ENCODE measurements at regions not wholly inside any gene's neighbourhood (a gene's known extent, or its start where the extent isn't known, plus 50 kb on each side); places are given as distances from the start of the nearest gene placed in this dataset.
A peak's percentile ranks its signal among the peaks of the same experiment; 100 is the strongest.

DNA sequence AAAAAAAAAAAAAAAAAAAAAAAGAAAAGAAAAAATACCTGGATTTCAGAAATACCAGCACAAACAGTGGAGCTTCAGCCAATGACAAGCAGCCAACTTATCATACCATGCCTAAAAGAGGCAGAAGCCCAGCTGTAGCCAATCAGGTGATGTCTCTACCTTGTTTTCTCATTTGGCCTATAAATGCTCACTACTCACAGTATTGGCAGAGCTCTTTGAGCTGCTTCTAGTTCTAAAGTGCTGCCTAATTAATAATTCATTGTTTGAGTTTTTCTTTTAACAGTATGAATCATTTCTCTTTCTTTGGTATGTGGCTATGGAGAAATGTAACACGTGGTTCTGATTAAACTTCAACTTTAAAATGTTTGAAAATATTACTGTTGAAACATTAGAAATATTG is 188.8 kb upstream of the TECRL start:
- no peak overlapping the region for H3K27ac Mint-ChIP-seq
- H3K36me3 Mint-ChIP-seq: no peaks in the 10 kb centered on the region
- DNase-seq: no peak
- Histone ChIP-seq H3K4me3 (ENCODE audit: low read length) (no peak overlapping the region), H3K36me3 (ENCODE audit: control insufficient read depth in 2 of 3, insufficient read depth in 3 of 3, low read length in 3 of 3) (no peaks in the 10 kb centered on the region), H3K9me3 (ENCODE audit: control insufficient read depth in 2 of 3, low read length in 3 of 3) (no peaks in the 10 kb centered on the region), H3K27ac (ENCODE audit: low read depth, low read length) (no peak overlapping the region), H3K27me3 (ENCODE audit: control insufficient read depth in 2 of 2, insufficient read depth in 2 of 2, low read length in 2 of 2) (no peaks in the 10 kb centered on the region), H3K4me1 (ENCODE audit: control insufficient read depth in 2 of 2, insufficient read depth in 2 of 2, low read length in 2 of 2) (no peaks in the 10 kb centered on the region)
- no peaks in the 10 kb centered on the region for H3K4me1 Mint-ChIP-seq
- ChIA-PET CTCF (no interaction called here), POLR2A (no interaction called here)
- no peaks in the 10 kb centered on the region for H3K27me3 Mint-ChIP-seq
- ATAC-seq: no peak
- intact Hi-C loops (cut with micrococcal nuclease): no loop called here
- H3K4me3 Mint-ChIP-seq: no peak overlapping the region
- H3K9me3 Mint-ChIP-seq: peaks cover 0 to 8% (median 0%) of the 10 kb centered on the region in 11 donors

DNA sequence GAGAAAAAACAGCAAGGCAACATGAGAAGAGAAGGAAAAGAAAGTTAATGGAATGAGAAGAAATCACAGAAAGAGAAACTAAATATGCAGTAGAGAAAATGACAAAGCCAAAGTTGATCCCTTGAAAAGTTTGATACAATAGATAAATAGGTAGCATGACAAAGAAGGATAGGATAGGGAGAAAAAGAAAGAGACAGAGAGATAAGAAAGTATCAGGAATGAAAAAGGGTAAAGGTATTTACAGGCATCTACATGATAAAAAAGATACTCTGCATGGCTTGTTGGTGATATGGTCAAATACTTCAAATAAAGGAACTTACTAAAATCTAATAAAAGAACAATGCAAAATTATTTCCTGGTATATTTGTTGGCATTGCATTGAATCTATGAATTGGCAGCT is 185.5 kb upstream of the TECRL start:
- no peaks in the 10 kb centered on the region for H3K4me1 ChIP-seq (ENCODE audit: control insufficient read depth in 2 of 2, insufficient read depth in 2 of 2, low read length in 2 of 2)
- no peaks in the 10 kb centered on the region for H3K36me3 ChIP-seq (ENCODE audit: control insufficient read depth in 2 of 3, insufficient read depth in 3 of 3, low read length in 3 of 3)
- H3K9me3 Mint-ChIP-seq: peaks cover 0 to 20% (median 5%) of the 10 kb centered on the region in 11 donors
- H3K27me3 Mint-ChIP-seq: no peaks in the 10 kb centered on the region
- CTCF ChIA-PET: no interaction called here
- no peaks in the 10 kb centered on the region for H3K27me3 ChIP-seq (ENCODE audit: control insufficient read depth in 2 of 2, insufficient read depth in 2 of 2, low read length in 2 of 2)
- no peaks in the 10 kb centered on the region for H3K9me3 ChIP-seq (ENCODE audit: control insufficient read depth in 2 of 3, low read length in 3 of 3)
- intact Hi-C loops (cut with micrococcal nuclease): no loop called here
- H3K4me1 Mint-ChIP-seq: no peaks in the 10 kb centered on the region
- no peak overlapping the region for H3K4me3 ChIP-seq (ENCODE audit: low read length)
- ATAC-seq (no peak), DNase-seq (no peak)
- peaks cover 0 to 4% (median 0%) of the 10 kb centered on the region in 5 donors for H3K36me3 Mint-ChIP-seq
- no peak overlapping the region for H3K27ac Mint-ChIP-seq
- H3K27ac ChIP-seq (ENCODE audit: low read depth, low read length): no peak overlapping the region
- no peak overlapping the region for H3K4me3 Mint-ChIP-seq
- POLR2A ChIA-PET: no interaction called here

DNA sequence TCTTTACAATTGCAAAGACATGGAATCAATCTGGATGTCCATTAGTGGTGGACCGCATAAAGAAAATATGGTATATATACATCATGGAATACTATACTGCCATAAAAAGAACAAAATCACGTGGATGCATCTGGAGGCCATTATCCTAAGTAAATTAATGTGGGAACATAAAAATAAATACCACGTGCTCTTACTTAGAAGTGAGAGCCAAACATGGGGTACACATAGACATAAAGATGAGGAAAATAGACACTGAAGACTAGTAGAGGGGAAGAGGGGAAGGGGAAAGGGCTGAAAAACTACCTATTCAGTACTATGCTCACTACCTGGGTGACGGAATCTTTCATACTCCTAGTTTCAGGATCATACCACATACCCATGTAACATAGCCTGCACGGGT is 179.3 kb upstream of the TECRL start:
- no peaks in the 10 kb centered on the region for H3K9me3 ChIP-seq (ENCODE audit: control insufficient read depth in 2 of 3, low read length in 3 of 3)
- ChIA-PET CTCF (no interaction called here), POLR2A (no interaction called here)
- no peaks in the 10 kb centered on the region for H3K36me3 ChIP-seq (ENCODE audit: control insufficient read depth in 2 of 3, insufficient read depth in 3 of 3, low read length in 3 of 3)
- no peak for DNase-seq
- ATAC-seq: no peak
- H3K4me1 Mint-ChIP-seq: no peaks in the 10 kb centered on the region
- no peak overlapping the region for H3K4me3 Mint-ChIP-seq
- H3K27ac ChIP-seq (ENCODE audit: low read depth, low read length): no peak overlapping the region
- H3K27ac Mint-ChIP-seq: no peak overlapping the region
- H3K27me3 Mint-ChIP-seq: no peaks in the 10 kb centered on the region
- intact Hi-C loops (cut with micrococcal nuclease): no loop called here
- H3K36me3 Mint-ChIP-seq: peaks cover 0 to 4% (median 0%) of the 10 kb centered on the region in 5 donors
- H3K9me3 Mint-ChIP-seq: peaks cover 0 to 26% (median 8%) of the 10 kb centered on the region in 11 donors
- H3K4me3 ChIP-seq (ENCODE audit: low read length): no peak overlapping the region
- H3K4me1 ChIP-seq (ENCODE audit: control insufficient read depth in 2 of 2, insufficient read depth in 2 of 2, low read length in 2 of 2): no peaks in the 10 kb centered on the region
- no peaks in the 10 kb centered on the region for H3K27me3 ChIP-seq (ENCODE audit: control insufficient read depth in 2 of 2, insufficient read depth in 2 of 2, low read length in 2 of 2)

DNA sequence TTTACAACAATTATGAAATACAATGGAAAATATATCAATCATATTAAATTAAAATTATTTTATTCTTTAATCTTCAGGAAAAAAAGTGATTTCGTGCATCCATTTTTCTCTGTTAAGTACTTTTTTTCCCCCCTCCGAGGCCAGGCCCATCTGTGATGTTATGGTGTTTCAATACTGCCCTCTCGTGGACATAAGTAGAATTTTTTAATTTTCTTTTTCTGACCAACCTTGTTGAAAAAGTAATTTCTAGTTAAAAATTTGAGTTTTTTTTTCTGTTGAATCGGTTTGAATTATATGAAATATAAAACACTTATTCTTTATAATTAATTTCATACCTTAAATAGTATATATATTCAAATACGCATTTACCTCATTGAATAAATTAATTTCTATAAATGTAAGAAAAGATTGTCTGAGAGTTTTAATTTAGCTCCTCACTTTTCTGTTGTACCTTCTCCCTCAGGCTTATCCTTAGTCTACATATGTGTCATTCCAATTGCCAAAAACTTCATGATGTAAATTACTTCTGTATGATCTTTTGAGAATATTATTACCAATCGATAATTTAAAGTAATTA is 175.8 kb upstream of the TECRL start:
- DNase-seq: peak in 3 of 9 donors; percentile 10 to 14 (median 13)
- no peak overlapping the region for H3K4me3 ChIP-seq (ENCODE audit: low read length)
- POLR2A ChIA-PET: no interaction called here
- Mint-ChIP-seq H3K36me3 (no peaks in the 10 kb centered on the region), H3K4me3 (no peak overlapping the region), H3K9me3 (peaks cover 0 to 13% (median 6%) of the 10 kb centered on the region in 11 donors), H3K27ac (no peak overlapping the region), H3K4me1 (no peaks in the 10 kb centered on the region), H3K27me3 (no peaks in the 10 kb centered on the region)
- no peaks in the 10 kb centered on the region for H3K27me3 ChIP-seq (ENCODE audit: control insufficient read depth in 2 of 2, insufficient read depth in 2 of 2, low read length in 2 of 2)
- intact Hi-C loops (cut with micrococcal nuclease): no loop called here
- no peak for ATAC-seq
- no peak overlapping the region for H3K27ac ChIP-seq (ENCODE audit: low read depth, low read length)
- H3K36me3 ChIP-seq (ENCODE audit: control insufficient read depth in 2 of 3, insufficient read depth in 3 of 3, low read length in 3 of 3): no peaks in the 10 kb centered on the region
- H3K9me3 ChIP-seq (ENCODE audit: control insufficient read depth in 2 of 3, low read length in 3 of 3): no peaks in the 10 kb centered on the region
- CTCF ChIA-PET: no interaction called here
- H3K4me1 ChIP-seq (ENCODE audit: control insufficient read depth in 2 of 2, insufficient read depth in 2 of 2, low read length in 2 of 2): no peaks in the 10 kb centered on the region

DNA sequence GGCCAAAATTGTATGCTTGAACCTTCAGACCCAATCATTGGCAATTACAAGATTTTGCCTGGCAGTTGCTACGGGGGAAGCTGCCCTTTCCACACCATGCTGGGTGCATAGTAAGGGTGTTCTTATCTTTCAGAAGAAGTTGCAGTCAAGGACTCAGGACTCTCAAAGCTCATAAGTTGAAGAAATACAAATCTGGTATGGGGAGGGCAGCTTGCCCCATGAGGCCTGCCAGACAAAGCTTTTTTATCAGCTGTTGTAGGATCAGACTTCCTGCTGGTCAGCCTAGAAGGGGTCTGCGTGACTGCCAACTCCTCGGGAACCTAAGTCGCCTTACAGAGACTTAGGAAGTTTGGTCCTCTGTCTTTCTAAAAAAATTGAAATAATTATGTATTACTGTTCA is 174.9 kb upstream of the TECRL start:
- Mint-ChIP-seq H3K4me1 (no peaks in the 10 kb centered on the region), H3K36me3 (no peaks in the 10 kb centered on the region), H3K9me3 (peaks cover 0 to 7% (median under 1%) of the 10 kb centered on the region in 11 donors), H3K27ac (no peak overlapping the region), H3K27me3 (no peaks in the 10 kb centered on the region), H3K4me3 (no peak overlapping the region)
- ChIA-PET POLR2A (no interaction called here), CTCF (no interaction called here)
- Histone ChIP-seq H3K4me3 (ENCODE audit: low read length) (no peak overlapping the region), H3K27ac (ENCODE audit: low read depth, low read length) (no peak overlapping the region), H3K36me3 (ENCODE audit: control insufficient read depth in 2 of 3, insufficient read depth in 3 of 3, low read length in 3 of 3) (no peaks in the 10 kb centered on the region), H3K27me3 (ENCODE audit: control insufficient read depth in 2 of 2, insufficient read depth in 2 of 2, low read length in 2 of 2) (no peaks in the 10 kb centered on the region), H3K9me3 (ENCODE audit: control insufficient read depth in 2 of 3, low read length in 3 of 3) (no peaks in the 10 kb centered on the region), H3K4me1 (ENCODE audit: control insufficient read depth in 2 of 2, insufficient read depth in 2 of 2, low read length in 2 of 2) (no peaks in the 10 kb centered on the region)
- no peak for DNase-seq
- intact Hi-C loops (cut with micrococcal nuclease): no loop called here
- ATAC-seq: no peak

DNA sequence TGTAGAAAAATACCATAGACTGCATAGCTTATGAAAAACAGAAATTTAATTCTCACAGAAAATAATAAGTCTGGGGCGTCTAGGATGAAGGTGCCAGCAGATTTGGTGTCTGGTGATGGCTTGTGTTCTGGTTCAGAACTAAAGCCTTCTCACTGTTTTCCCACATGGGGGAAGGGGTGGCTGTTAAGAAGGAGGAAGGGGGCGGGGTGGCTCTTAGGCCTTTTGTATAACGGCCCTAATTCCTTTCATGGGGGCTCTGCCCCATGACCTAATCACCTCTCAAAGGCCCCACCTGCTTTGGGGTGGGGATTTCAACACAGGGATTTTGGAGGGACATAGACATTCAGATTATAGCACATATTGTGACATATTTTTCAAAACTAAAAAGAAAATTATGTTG is 173.2 kb upstream of the TECRL start:
- intact Hi-C loops (cut with micrococcal nuclease): no loop called here
- ATAC-seq: no peak
- Mint-ChIP-seq H3K27ac (no peak overlapping the region), H3K36me3 (no peaks in the 10 kb centered on the region), H3K27me3 (no peaks in the 10 kb centered on the region), H3K4me1 (no peaks in the 10 kb centered on the region), H3K9me3 (peaks cover 0 to 6% (median 0%) of the 10 kb centered on the region in 11 donors), H3K4me3 (no peak overlapping the region)
- H3K27ac ChIP-seq (ENCODE audit: low read depth, low read length): no peak overlapping the region
- no peaks in the 10 kb centered on the region for H3K9me3 ChIP-seq (ENCODE audit: control insufficient read depth in 2 of 3, low read length in 3 of 3)
- H3K4me1 ChIP-seq (ENCODE audit: control insufficient read depth in 2 of 2, insufficient read depth in 2 of 2, low read length in 2 of 2): no peaks in the 10 kb centered on the region
- H3K4me3 ChIP-seq (ENCODE audit: low read length): no peak overlapping the region
- POLR2A ChIA-PET: no interaction called here
- DNase-seq: no peak
- H3K36me3 ChIP-seq (ENCODE audit: control insufficient read depth in 2 of 3, insufficient read depth in 3 of 3, low read length in 3 of 3): no peaks in the 10 kb centered on the region
- CTCF ChIA-PET: no interaction called here
- no peaks in the 10 kb centered on the region for H3K27me3 ChIP-seq (ENCODE audit: control insufficient read depth in 2 of 2, insufficient read depth in 2 of 2, low read length in 2 of 2)

DNA sequence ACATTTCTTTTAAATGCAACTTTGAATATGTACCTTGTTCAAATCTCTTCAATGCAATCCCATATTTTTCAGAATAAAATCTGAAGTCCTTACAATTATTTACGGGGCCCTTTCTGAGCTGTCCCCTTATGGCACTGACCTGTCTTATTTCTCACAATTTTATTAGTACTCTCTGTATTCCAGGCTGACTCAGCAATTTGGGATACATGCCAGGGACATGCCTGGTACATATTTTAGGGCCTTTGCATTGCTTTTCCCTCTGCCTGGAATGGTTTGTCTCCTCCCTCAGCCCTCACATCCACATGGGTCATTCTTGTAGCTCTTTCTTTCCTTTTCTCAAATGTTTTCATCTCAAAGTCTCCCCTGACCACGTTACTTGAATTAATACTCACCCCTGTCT is 172.2 kb upstream of the TECRL start:
- ChIA-PET CTCF (no interaction called here), POLR2A (no interaction called here)
- Mint-ChIP-seq H3K4me3 (no peak overlapping the region), H3K9me3 (peaks cover 0 to 4% (median 0%) of the 10 kb centered on the region in 11 donors), H3K4me1 (no peaks in the 10 kb centered on the region), H3K36me3 (no peaks in the 10 kb centered on the region), H3K27ac (no peak overlapping the region), H3K27me3 (no peaks in the 10 kb centered on the region)
- no peaks in the 10 kb centered on the region for H3K27me3 ChIP-seq (ENCODE audit: control insufficient read depth in 2 of 2, insufficient read depth in 2 of 2, low read length in 2 of 2)
- intact Hi-C loops (cut with micrococcal nuclease): no loop called here
- no peak overlapping the region for H3K27ac ChIP-seq (ENCODE audit: low read depth, low read length)
- H3K4me1 ChIP-seq (ENCODE audit: control insufficient read depth in 2 of 2, insufficient read depth in 2 of 2, low read length in 2 of 2): no peaks in the 10 kb centered on the region
- H3K4me3 ChIP-seq (ENCODE audit: low read length): no peak overlapping the region
- DNase-seq (no peak), ATAC-seq (no peak)
- no peaks in the 10 kb centered on the region for H3K36me3 ChIP-seq (ENCODE audit: control insufficient read depth in 2 of 3, insufficient read depth in 3 of 3, low read length in 3 of 3)
- no peaks in the 10 kb centered on the region for H3K9me3 ChIP-seq (ENCODE audit: control insufficient read depth in 2 of 3, low read length in 3 of 3)
